NOMO-1 treated with DMSO at 0.1 percent for 48 hours (cell line): ENCODE measurements at regions not wholly inside any gene's neighbourhood (a gene's known extent, or its start where the extent isn't known, plus 50 kb on each side); places are given as distances from the start of the nearest gene placed in this dataset.
A peak's percentile ranks its signal among the peaks of the same experiment; 100 is the strongest.
"Not testable (repeated sequence)": the region's sequence is repeated elsewhere in the genome, so short reads cannot be mapped to it uniquely, and the experiment has no call there.

ENCODE experiments used
- DNase-seq: peaks from one replicate; lab custom pipeline; 2025; ENCODE audit not compliant: unreplicated experiment; lab: John Stamatoyannopoulos, UW

- DNase-seq: no peak
These were observed 101.1 kb downstream of the KIF4B start for GRCh38 chr5:155114655-155115054.

GRCh38 chr5:155116456-155117251, 103.1 kb downstream of the KIF4B start:
- no peak for DNase-seq

GRCh38 chr5:155125551-155126095, 112.1 kb downstream of the KIF4B start:
- DNase-seq: no peak

- no peak for DNase-seq
These were observed 113.0 kb downstream of the KIF4B start for GRCh38 chr5:155126573-155126972.

- no peak for DNase-seq
These were observed 114.0 kb downstream of the KIF4B start for GRCh38 chr5:155127552-155127951.

- DNase-seq: no peak
These were observed 115.4 kb downstream of the KIF4B start for GRCh38 chr5:155128786-155129512.

GRCh38 chr5:155129513-155129880, 115.9 kb downstream of the KIF4B start:
- DNase-seq: no peak

GRCh38 chr5:155134130-155134529, 120.6 kb downstream of the KIF4B start:
- no peak for DNase-seq

GRCh38 chr5:155136216-155136850, 122.8 kb downstream of the KIF4B start:
- DNase-seq: no peak

GRCh38 chr5:155137683-155138082, 124.1 kb downstream of the KIF4B start:
- DNase-seq: no peak

GRCh38 chr5:155140646-155141045, 127.1 kb downstream of the KIF4B start:
- DNase-seq: no peak

- DNase-seq: no peak
These were observed 131.4 kb downstream of the KIF4B start for GRCh38 chr5:155144956-155145355.

- no peak for DNase-seq
These were observed 133.7 kb downstream of the KIF4B start for GRCh38 chr5:155147222-155147621.

GRCh38 chr5:155148694-155149093, 135.1 kb downstream of the KIF4B start:
- no peak for DNase-seq

- peak; percentile 41 for DNase-seq
These were observed 136.5 kb downstream of the KIF4B start for GRCh38 chr5:155150012-155150411.

- no peak for DNase-seq
These were observed 141.4 kb downstream of the KIF4B start for GRCh38 chr5:155154973-155155372.

GRCh38 chr5:155163084-155163483, 149.5 kb downstream of the KIF4B start:
- not testable (repeated sequence) for DNase-seq

- DNase-seq: no peak
These were observed 154.2 kb downstream of the KIF4B start for GRCh38 chr5:155167736-155168135.

- no peak for DNase-seq
These were observed 168.0 kb downstream of the KIF4B start for GRCh38 chr5:155181542-155181941.

- DNase-seq: no peak
These were observed 175.9 kb downstream of the KIF4B start for GRCh38 chr5:155189476-155189875.

GRCh38 chr5:155189981-155190380, 176.4 kb downstream of the KIF4B start:
- no peak for DNase-seq

- no peak for DNase-seq
These were observed 179.5 kb downstream of the KIF4B start for GRCh38 chr5:155193029-155193428.
